DMS79 (cell line): ENCODE measurements at regions not wholly inside any gene's neighbourhood (a gene's known extent, or its start where the extent isn't known, plus 50 kb on each side); places are given as distances from the start of the nearest gene placed in this dataset.

Experiments used
- DNase-seq: peaks from one replicate; lab custom pipeline; 2025; lab: John Stamatoyannopoulos, UW

DNA sequence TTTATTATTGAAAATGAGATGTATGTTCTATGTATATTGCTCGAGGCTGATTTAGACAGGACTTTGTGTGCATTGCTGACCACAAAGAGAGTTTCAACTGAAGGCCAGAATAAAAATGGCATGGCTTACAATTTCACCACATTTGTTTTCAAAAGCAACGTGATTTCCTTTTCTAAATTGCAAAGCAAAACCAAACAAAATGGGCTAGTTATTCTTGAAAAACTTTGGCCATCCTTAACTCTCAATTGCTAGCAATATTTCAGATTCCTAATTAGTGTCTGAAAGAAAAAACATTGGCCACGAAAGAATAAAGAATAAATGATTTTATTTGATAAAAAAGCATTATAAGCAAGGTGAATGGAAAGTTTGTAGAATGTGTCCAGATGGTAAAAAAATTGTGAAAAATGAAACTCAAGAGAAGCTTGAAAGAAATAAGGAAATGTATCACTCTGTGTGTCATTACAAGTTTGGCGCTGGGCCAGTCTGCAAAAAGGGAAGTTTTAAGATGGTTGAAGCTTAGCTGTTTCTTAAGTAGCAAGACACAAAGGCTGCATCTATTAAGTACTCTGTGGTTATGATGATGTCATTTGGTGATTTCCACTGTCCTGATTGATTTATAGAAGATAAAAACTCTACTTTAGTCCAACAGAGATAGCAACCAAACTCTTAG, 89.2 kb upstream of the PRLR start:
- DNase-seq = no peak

GRCh38 chr5:35317586-35317985, 87.3 kb upstream of the PRLR start:
- no peak for DNase-seq

DNA sequence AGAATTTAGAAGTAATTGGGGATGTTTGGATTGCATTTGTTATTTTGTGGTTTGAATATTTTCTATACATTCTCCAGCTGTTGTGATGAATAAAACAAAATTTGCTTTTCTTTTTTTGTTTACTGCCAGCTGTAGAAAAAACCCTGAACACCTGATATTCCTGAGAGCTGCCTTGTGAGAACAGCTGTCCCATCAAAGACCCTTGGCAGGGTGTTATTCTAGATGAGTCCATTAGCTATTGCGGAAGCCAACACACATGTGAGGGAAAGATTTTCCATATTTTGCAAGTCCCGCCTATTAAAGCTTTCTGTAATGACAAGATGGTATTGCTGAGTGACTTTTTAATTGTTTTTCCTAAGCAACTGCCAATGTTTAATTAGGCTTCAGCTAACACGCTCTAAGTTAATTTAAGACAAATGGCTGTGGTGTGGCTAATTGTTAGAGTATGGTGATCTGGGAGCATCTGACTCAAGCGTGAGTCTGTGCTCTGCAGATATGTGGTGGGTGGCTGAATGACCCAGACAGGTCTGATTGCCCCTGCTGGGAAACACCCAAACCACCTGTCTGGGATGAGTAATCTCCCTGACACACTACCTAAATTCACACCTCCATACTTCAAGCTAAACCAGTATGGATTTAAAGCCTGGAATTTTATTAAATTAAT, 86.5 kb upstream of the PRLR start:
- DNase-seq = no peak

DNA sequence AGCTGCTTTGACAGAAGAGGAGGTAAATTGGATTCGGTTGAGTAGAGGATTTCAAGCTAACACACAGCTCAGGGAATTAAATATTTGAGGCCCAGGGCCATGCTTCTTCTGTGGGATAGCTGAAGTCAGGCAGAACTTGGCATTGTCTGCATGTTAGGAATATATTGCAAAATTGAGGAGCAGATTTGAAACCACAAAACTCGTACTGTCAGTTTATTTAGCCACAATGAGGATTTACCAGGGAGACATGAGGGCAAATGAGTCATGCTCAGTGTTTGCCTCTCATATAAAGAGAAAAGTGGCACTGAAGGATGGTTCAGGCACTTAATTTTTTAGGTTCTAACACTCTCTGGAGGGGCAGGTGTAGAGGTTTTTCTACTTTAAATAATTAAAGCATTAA, 83.0 kb upstream of the PRLR start:
- no peak for DNase-seq

- no peak for DNase-seq
Observed at GRCh38 chr5:35312267-35312666, 82.0 kb upstream of the PRLR start.

- DNase-seq = no peak
Observed at GRCh38 chr5:35309365-35310130, 79.3 kb upstream of the PRLR start.

DNA sequence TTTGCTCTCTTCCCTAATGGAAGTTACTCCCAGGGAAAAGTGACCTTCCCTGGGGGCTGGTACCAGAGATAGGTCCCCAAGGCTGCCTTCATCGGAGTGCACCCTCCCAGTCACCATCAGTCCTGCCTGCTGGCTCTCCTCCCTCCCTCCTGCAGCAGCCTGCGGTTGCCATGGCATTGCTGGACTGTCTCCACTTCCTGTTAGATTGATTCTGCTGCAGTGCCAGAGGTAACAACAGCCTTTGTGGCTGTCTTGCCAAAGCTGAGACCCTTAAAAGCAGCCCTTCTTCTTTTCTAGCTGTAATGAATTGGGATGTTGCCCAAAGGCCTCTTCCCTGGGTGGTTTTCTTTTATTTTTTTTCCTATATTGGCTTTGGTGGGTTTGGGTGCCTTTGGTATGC, 78.1 kb upstream of the PRLR start:
- no peak for DNase-seq

GRCh38 chr5:35306716-35307365, 76.6 kb upstream of the PRLR start:
- no peak for DNase-seq

GRCh38 chr5:35305336-35306020, 75.2 kb upstream of the PRLR start:
- DNase-seq = no peak

DNA sequence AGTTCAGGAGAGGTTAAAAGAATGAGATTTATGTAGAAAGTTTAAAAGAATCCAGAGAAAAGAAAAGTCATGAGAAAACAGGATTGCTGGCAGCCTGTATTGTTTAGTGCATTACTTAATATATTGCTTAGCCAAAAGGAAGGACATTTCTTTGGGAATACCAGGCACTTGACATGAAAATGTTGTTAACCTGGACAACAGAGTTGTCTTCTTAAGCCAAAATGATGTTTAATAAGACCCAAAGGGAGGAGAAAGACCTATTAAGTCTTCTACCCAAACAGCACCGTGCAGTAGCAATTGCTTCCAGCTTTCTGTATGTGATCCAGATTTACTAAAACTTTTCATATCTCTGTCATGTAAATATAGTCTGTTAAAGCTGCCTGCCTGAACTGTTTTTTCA, 74.0 kb upstream of the PRLR start:
- DNase-seq = no peak

GRCh38 chr5:35303152-35303551, 72.9 kb upstream of the PRLR start:
- DNase-seq = no peak

- no peak for DNase-seq
Observed at GRCh38 chr5:35302544-35302943, 72.3 kb upstream of the PRLR start.

DNA sequence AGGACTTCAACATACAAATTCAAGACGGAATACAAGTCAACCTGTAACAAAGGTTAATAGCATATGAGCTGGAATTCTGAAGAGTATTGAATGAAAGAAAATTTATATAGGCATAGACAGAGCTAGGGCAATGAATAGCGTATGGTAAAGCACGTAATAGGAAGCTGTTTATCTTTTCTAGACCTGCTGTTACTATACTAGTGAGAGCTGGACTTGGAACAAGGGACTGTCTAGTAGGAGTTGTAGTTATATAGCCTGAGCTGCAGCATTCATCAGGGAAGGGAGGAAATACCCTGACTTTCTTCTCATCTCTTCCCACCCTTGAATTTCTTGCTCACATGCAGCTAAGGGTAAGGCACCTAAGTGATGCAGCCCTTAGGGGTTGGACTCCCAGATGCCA, 67.5 kb upstream of the PRLR start:
- no peak for DNase-seq

GRCh38 chr5:35294976-35295375, 64.7 kb upstream of the PRLR start:
- no peak for DNase-seq

GRCh38 chr5:35294017-35294416, 63.7 kb upstream of the PRLR start:
- DNase-seq = no peak

- no peak for DNase-seq
Observed at GRCh38 chr5:35285435-35285834, 55.1 kb upstream of the PRLR start.

- no peak for DNase-seq
Observed at GRCh38 chr5:35285011-35285410, 54.7 kb upstream of the PRLR start.

- DNase-seq = no peak
Observed at GRCh38 chr5:35284364-35284763, 54.1 kb upstream of the PRLR start.

DNA sequence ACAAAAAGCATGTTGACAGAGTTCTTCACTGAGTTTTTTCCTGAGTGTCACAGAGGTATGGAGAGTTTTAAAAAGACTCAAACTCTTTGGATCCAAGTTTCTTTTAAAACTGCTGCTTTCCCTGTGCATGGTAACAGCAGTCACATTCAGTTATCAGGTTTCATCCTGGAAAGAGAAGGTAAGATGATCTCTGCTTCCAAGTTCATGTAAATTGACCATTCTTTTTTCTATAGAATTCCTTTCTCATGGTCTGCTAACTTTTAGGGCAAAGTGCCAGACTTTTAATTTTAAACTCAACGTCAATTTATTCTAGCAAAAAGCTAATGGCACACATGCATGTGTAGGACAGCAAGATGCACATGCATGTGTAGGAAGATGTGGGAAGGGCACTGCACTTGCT, 52.5 kb upstream of the PRLR start:
- DNase-seq = no peak

GRCh38 chr5:35281613-35282012, 51.3 kb upstream of the PRLR start:
- DNase-seq = no peak
